BJ (cell line): ENCODE measurements at regions not wholly inside any gene's neighbourhood (a gene's known extent, or its start where the extent isn't known, plus 50 kb on each side); places are given as distances from the start of the nearest gene placed in this dataset.

ENCODE experiments used
- CTCF ChIA-PET: fragments of 350-600 bp; formaldehyde crosslinking; extraction: SDS; loops from one replicate; lab custom pipeline; 2021; ENCODE audit warnings: antibody characterized with exemption, inconsistent platforms; lab: Yijun Ruan, JAX
- POLR2A ChIA-PET: fragments of 300-600 bp; sonication (Branson Sonifier 250); formaldehyde crosslinking; extraction: SDS; loops from one replicate; lab custom pipeline; 2021; ENCODE audit warnings: antibody characterized with exemption; lab: Charles Lee
- DNase-seq: peaks from one replicate; pipeline ENCODE4 v3.0.0-alpha.2; 2011; ENCODE audit warnings: low read depth
- H3K27me3 ChIP-seq: 2 replicates; pipeline ENCODE4 v1.6.0; 2011; ENCODE audit warnings: low read length; ENCODE audit not compliant: control insufficient read depth, insufficient read depth
- H3K36me3 ChIP-seq: 2 replicates; pipeline ENCODE4 v1.5.1; 2011; ENCODE audit warnings: low read length; ENCODE audit not compliant: control insufficient read depth, insufficient read depth
- H3K4me3 ChIP-seq: 2 replicates; pipeline ENCODE4 v1.5.1; 2011; ENCODE audit warnings: low read depth, mild to moderate bottlenecking, control low read depth, low read length
- TF ChIP-seq, protein P1 (sequence below): IDR thresholded peaks from 2 replicates; pipeline ENCODE4 v1.5.1; 2011; ENCODE audit warnings: low read depth, mild to moderate bottlenecking, control low read depth, inconsistent platforms, low read length, moderate library complexity; ENCODE audit not compliant: insufficient read depth

DNA sequence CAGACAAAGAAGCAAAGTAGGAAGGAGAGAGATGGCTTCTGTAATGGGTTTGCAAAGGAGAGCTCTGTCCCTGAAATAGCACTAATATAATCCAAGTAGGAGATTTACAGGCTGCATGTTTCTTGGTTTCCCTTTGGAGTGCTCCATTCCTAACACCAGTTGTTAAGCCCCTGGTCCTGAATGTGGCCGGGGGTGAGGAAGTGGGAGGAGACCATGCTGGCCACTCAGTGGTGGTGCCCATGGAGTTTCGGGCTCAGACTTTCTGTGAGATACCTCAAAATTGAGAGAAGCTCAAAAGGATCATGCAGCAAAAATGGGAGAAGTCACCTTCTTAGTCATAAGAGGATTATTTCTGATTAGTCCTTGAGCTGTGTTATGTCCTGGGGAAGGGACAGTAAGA is 88.5 kb downstream of the DAD1 start:
- ChIA-PET CTCF (interaction anchor here (0.9 kb wide), 1 partner anchor 26 kb away, joined by 3 read pairs; no protein-coding TSS in a partner anchor), POLR2A (no interaction called here)
- no peak overlapping the region for H3K4me3 ChIP-seq
- no peak for DNase-seq
- H3K27me3 ChIP-seq, result peaks cover 4% of the 10 kb centered on the region
- no peaks in the 10 kb centered on the region for H3K36me3 ChIP-seq
- TF ChIP-seq, protein P1, sequence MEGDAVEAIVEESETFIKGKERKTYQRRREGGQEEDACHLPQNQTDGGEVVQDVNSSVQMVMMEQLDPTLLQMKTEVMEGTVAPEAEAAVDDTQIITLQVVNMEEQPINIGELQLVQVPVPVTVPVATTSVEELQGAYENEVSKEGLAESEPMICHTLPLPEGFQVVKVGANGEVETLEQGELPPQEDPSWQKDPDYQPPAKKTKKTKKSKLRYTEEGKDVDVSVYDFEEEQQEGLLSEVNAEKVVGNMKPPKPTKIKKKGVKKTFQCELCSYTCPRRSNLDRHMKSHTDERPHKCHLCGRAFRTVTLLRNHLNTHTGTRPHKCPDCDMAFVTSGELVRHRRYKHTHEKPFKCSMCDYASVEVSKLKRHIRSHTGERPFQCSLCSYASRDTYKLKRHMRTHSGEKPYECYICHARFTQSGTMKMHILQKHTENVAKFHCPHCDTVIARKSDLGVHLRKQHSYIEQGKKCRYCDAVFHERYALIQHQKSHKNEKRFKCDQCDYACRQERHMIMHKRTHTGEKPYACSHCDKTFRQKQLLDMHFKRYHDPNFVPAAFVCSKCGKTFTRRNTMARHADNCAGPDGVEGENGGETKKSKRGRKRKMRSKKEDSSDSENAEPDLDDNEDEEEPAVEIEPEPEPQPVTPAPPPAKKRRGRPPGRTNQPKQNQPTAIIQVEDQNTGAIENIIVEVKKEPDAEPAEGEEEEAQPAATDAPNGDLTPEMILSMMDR, result no peak

DNA sequence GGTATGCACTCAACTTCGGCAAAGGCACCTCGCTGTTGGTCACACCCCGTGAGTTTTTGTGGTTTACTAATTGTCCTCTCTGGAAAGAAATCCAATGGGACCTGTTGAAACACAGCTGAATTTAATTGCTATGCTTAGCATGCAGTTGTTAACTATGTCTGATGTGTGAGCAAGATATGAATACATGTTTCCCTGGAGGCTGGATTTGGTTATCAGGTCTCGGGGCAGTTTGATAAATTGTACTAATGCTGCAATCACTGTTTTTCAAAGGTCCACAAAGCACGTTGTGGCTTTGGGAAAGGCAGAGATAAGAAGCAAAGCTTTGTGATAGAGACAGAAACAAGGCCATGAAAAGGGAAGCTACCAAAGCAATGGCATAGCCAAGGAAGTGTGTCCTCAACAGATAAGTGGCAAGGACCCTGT is 91.3 kb downstream of the DAD1 start:
- CTCF ChIA-PET, result interaction anchor here (0.6 kb wide), 1 partner anchor 10 kb away, joined by 3 read pairs; no protein-coding TSS in a partner anchor
- no peak overlapping the region for H3K4me3 ChIP-seq
- H3K36me3 ChIP-seq, result no peaks in the 10 kb centered on the region
- TF ChIP-seq, protein P1, result no peak
- POLR2A ChIA-PET, result no interaction called here
- no peak for DNase-seq
- H3K27me3 ChIP-seq, result peaks cover 15% of the 10 kb centered on the region

DNA sequence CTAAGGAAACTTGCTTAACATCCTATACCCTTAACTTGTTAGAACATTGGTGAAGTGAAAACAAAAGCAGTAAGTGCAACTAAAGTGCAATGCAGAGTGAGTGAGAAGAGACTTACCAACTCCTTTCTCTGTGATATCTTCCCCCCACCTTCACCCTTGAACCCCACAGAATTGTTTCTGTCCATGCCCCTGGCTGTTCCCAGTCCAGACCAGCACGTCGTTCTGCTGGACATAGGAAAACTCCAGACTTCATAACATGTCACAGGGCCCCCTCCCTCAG is 91.9 kb downstream of the DAD1 start:
- peaks cover 15% of the 10 kb centered on the region for H3K27me3 ChIP-seq
- H3K4me3 ChIP-seq, result no peak overlapping the region
- ChIA-PET POLR2A (no interaction called here), CTCF (no interaction called here)
- no peak for DNase-seq
- no peaks in the 10 kb centered on the region for H3K36me3 ChIP-seq
- TF ChIP-seq, protein P1, result no peak

DNA sequence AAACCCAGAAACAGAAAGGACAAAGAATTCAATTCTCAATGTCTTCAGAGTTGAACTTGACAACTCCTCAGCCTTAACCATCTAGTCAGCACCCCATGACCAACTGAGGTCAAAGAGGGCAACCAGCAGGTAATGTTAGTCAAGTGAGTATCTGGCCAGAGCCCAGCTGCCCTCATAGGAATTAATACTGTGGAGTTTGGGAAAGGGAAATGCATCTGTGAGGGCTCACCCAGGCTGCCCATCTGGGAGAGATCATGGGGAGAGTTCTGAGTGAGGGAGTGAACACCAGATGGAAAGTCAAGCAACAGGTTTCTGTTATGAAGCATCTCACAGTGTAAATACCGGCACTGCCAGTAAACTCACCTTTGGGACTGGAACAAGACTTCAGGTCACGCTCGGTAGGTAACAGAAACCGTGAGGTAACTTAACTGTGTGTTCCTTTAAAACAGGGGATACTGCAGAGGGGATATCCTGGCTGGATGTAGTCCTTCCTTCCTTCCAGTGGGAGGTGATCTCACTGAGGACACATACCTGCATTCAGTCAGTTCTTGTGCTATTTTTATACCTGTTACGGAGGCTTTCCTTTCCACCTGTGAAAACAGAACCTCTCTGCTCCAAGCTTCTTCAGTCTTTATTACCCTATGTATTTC is 94.4 kb downstream of the DAD1 start:
- no peak for DNase-seq
- peaks cover 17% of the 10 kb centered on the region for H3K27me3 ChIP-seq
- ChIA-PET POLR2A (no interaction called here), CTCF (no interaction called here)
- H3K36me3 ChIP-seq, result no peaks in the 10 kb centered on the region
- TF ChIP-seq, protein P1, result no peak
- H3K4me3 ChIP-seq, result no peak overlapping the region

DNA sequence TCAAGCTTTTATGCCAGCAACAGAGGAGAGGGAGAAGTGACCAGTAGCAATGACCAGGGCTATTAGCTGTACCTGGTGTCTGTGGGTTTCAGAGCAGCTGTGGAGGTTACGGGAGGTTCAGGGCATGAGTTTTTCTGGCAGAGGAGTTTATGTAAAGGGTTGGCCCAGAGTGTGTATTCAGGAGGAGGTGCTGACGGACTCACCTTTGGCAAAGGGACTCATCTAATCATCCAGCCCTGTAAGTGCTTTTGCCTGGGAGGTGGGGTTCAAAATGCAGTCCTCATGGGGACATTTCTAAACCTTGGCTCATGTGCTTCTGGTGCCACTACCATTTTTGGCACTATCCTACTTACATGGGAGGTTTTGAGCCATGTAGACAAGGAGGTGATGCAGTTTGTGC is 95.3 kb downstream of the DAD1 start:
- TF ChIP-seq, protein P1, result no peak
- DNase-seq, result no peak
- POLR2A ChIA-PET, result no interaction called here
- Histone ChIP-seq H3K27me3 (peaks cover 19% of the 10 kb centered on the region), H3K4me3 (no peak overlapping the region), H3K36me3 (no peaks in the 10 kb centered on the region)
- CTCF ChIA-PET, result no interaction called here
